Small intestine (tissue), 7 donors: ENCODE measurements at regions not wholly inside any gene's neighbourhood (a gene's known extent, or its start where the extent isn't known, plus 50 kb on each side); places are given as distances from the start of the nearest gene placed in this dataset.

Experiments used
- DNase-seq, 2 donors: peaks; one replicate each; pipeline versions ENCODE4 v3.0.0 to v3.0.0-alpha.2; 2013
- FAIRE-seq: peaks from 2 replicates; lab custom pipeline; 2012; peaks lifted over from hg19 to GRCh38; lab: Jason Lieb, UNC
- H3K27ac ChIP-seq, 3 donors: one replicate each; pipeline ENCODE4 v1.5.1; 2013; ENCODE audit warnings: low read length in 2 of 3, mild to moderate bottlenecking in 2 of 3, control low read depth in 1 of 3, inconsistent platforms in 1 of 3, low read depth in 1 of 3, moderate library complexity in 1 of 3
- H3K27me3 ChIP-seq, 3 donors: one replicate each; pipeline ENCODE4 v1.6.1; 2013; ENCODE audit warnings: low read length in 3 of 3, inconsistent platforms in 1 of 3; ENCODE audit not compliant: control insufficient read depth in 3 of 3, insufficient read depth in 3 of 3
- H3K36me3 ChIP-seq, 3 donors: one replicate each; pipeline ENCODE4 v1.6.1; 2013; ENCODE audit warnings: low read length in 3 of 3, inconsistent platforms in 1 of 3, low read depth in 1 of 3, mild to moderate bottlenecking in 1 of 3, moderate library complexity in 1 of 3; ENCODE audit not compliant: control insufficient read depth in 3 of 3, insufficient read depth in 2 of 3
- H3K4me1 ChIP-seq, 3 donors: one replicate each; pipeline ENCODE4 v1.6.1; 2013; ENCODE audit warnings: low read length in 2 of 3, inconsistent platforms in 1 of 3, low read depth in 1 of 3, mild to moderate bottlenecking in 1 of 3, moderate library complexity in 1 of 3; ENCODE audit not compliant: control insufficient read depth in 3 of 3, insufficient read depth in 2 of 3
- H3K4me3 ChIP-seq, 3 donors: one replicate each; pipeline ENCODE4 v1.5.1; 2013; ENCODE audit warnings: low read length in 3 of 3, control low read depth in 1 of 3, inconsistent platforms in 1 of 3, low read depth in 1 of 3, mild to moderate bottlenecking in 1 of 3, moderate library complexity in 1 of 3
- H3K9me3 ChIP-seq, 2 donors: one replicate each; pipeline ENCODE4 v1.6.1; 2013; ENCODE audit warnings: low read depth in 1 of 2, low read length in 1 of 2; ENCODE audit not compliant: control insufficient read depth in 2 of 2, insufficient read depth in 1 of 2
- WGBS, 3 donors: extraction: QIAGEN DNeasy Blood & Tissue Kit; methylation state at CpG; one replicate each; pipeline ENCODE4 v1.1.7; 2013; 5-methylcytosine and 5-hydroxymethylcytosine counted together
- donor health status: healthy with polysubstance abuse.
- donor health status: control.
- donor health status: control.
- donor health status: Bipolar disorder and iron deficiency.
- donor health status: healthy.

- H3K36me3 ChIP-seq, result no peaks in the 10 kb centered on the region
- H3K27ac ChIP-seq, result no peak overlapping the region
- H3K27me3 ChIP-seq, result no peaks in the 10 kb centered on the region
- no peak for FAIRE-seq
- no peak overlapping the region for H3K4me3 ChIP-seq
- DNase-seq, result peak in 1 of 2 donors; percentile 16
- 61 to 70% (median 67%) methylated on average over 4 of the region's 4 CpGs for WGBS, 3 donors
- H3K9me3 ChIP-seq, result no peaks in the 10 kb centered on the region
- no peaks in the 10 kb centered on the region for H3K4me1 ChIP-seq
These were observed 157.7 kb upstream of the SLC24A2 start for GRCh38 chr9:19946441-19947109.

- no peaks in the 10 kb centered on the region for H3K4me1 ChIP-seq
- DNase-seq (no peak), FAIRE-seq (no peak)
- no peak overlapping the region for H3K4me3 ChIP-seq
- 46 to 57% (median 46%) methylated on average over 2 of the region's 2 CpGs for WGBS, 3 donors
- H3K27me3 ChIP-seq, result no peaks in the 10 kb centered on the region
- no peaks in the 10 kb centered on the region for H3K9me3 ChIP-seq
- no peak overlapping the region for H3K27ac ChIP-seq
- H3K36me3 ChIP-seq, result no peaks in the 10 kb centered on the region
These were observed 153.0 kb upstream of the SLC24A2 start for GRCh38 chr9:19941874-19942273.

GRCh38 chr9:19940811-19941535 lies 152.1 kb upstream of the SLC24A2 start:
- H3K27ac ChIP-seq, result no peak overlapping the region
- H3K27me3 ChIP-seq, result no peaks in the 10 kb centered on the region
- H3K36me3 ChIP-seq, result no peaks in the 10 kb centered on the region
- no peaks in the 10 kb centered on the region for H3K4me1 ChIP-seq
- H3K4me3 ChIP-seq, result no peak overlapping the region
- no peaks in the 10 kb centered on the region for H3K9me3 ChIP-seq
- 64 to 68% (median 65%) methylated on average over 2 of the region's 2 CpGs for WGBS, 3 donors
- no peak for DNase-seq
- FAIRE-seq, result no peak

GRCh38 chr9:19939734-19940278 lies 151.0 kb upstream of the SLC24A2 start:
- Histone ChIP-seq H3K9me3 (no peaks in the 10 kb centered on the region), H3K36me3 (no peaks in the 10 kb centered on the region), H3K4me1 (no peaks in the 10 kb centered on the region), H3K4me3 (no peak overlapping the region), H3K27ac (no peak overlapping the region), H3K27me3 (peaks cover 0 to 3% (median 2%) of the 10 kb centered on the region in 3 donors)
- DNase-seq (no peak), FAIRE-seq (no peak)
- 53 to 67% (median 57%) methylated on average over 5 of the region's 5 CpGs for WGBS, 3 donors

GRCh38 chr9:19938990-19939733 lies 150.3 kb upstream of the SLC24A2 start:
- Histone ChIP-seq H3K4me3 (no peak overlapping the region), H3K9me3 (no peaks in the 10 kb centered on the region), H3K36me3 (no peaks in the 10 kb centered on the region), H3K4me1 (no peaks in the 10 kb centered on the region), H3K27me3 (peaks cover 0 to 4% (median 3%) of the 10 kb centered on the region in 3 donors), H3K27ac (no peak overlapping the region)
- FAIRE-seq (no peak), DNase-seq (no peak)
- 86 to 91% (median 90%) methylated on average over 6 of the region's 6 CpGs for WGBS, 3 donors

- H3K27ac ChIP-seq, result no peak overlapping the region
- FAIRE-seq (no peak), DNase-seq (no peak)
- 71 to 85% (median 83%) methylated on average over 1 of the region's 1 CpG for WGBS, 3 donors
- no peaks in the 10 kb centered on the region for H3K9me3 ChIP-seq
- H3K36me3 ChIP-seq, result no peaks in the 10 kb centered on the region
- H3K4me1 ChIP-seq, result no peaks in the 10 kb centered on the region
- H3K4me3 ChIP-seq, result no peak overlapping the region
- H3K27me3 ChIP-seq, result peaks cover 0 to 6% (median 3%) of the 10 kb centered on the region in 3 donors
These were observed 148.3 kb upstream of the SLC24A2 start for GRCh38 chr9:19937121-19937520.

- H3K4me1 ChIP-seq, result no peaks in the 10 kb centered on the region
- FAIRE-seq (no peak), DNase-seq (no peak)
- H3K27me3 ChIP-seq, result peaks cover 0 to 6% (median 3%) of the 10 kb centered on the region in 3 donors
- no peaks in the 10 kb centered on the region for H3K9me3 ChIP-seq
- no peaks in the 10 kb centered on the region for H3K36me3 ChIP-seq
- WGBS, 3 donors, result 0 to 3% (median 0%) methylated on average over 1 of the region's 1 CpG
- H3K27ac ChIP-seq, result no peak overlapping the region
- no peak overlapping the region for H3K4me3 ChIP-seq
These were observed 147.8 kb upstream of the SLC24A2 start for GRCh38 chr9:19936598-19936997.

- Histone ChIP-seq H3K4me3 (no peak overlapping the region), H3K9me3 (no peaks in the 10 kb centered on the region), H3K27me3 (peaks cover 0 to 6% (median 3%) of the 10 kb centered on the region in 3 donors), H3K4me1 (no peaks in the 10 kb centered on the region), H3K36me3 (no peaks in the 10 kb centered on the region), H3K27ac (no peak overlapping the region)
- 73 to 88% (median 80%) methylated on average over 4 of the region's 4 CpGs for WGBS, 3 donors
- FAIRE-seq, result no peak
- no peak for DNase-seq
These were observed 146.6 kb upstream of the SLC24A2 start for GRCh38 chr9:19935422-19935821.
